ENCODE measurements at regions not wholly inside any gene's neighbourhood (a gene's known extent, or its start where the extent isn't known, plus 50 kb on each side); places are given as distances from the start of the nearest gene placed in this dataset.

DNA sequence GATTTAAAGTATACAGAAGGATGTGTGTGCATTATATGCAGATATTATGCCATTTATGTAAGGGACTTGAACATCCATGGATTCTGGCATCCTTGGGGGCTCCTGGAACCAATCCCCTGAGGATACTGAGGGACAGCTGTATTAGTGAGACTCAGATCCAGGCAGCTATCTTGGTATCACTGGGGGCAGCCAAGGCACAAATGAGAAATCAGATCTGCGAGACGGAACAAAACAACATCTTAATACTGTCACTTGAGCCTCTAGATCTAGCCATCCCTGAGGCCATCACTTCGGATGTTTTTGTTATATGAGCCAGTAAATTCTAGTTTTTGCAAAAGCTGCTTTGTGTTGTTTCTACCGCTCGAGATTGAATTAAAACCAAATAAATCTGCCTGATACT is 175.1 kb upstream of the SFSWAP start:
- TF ChIP-seq, protein P1, sequence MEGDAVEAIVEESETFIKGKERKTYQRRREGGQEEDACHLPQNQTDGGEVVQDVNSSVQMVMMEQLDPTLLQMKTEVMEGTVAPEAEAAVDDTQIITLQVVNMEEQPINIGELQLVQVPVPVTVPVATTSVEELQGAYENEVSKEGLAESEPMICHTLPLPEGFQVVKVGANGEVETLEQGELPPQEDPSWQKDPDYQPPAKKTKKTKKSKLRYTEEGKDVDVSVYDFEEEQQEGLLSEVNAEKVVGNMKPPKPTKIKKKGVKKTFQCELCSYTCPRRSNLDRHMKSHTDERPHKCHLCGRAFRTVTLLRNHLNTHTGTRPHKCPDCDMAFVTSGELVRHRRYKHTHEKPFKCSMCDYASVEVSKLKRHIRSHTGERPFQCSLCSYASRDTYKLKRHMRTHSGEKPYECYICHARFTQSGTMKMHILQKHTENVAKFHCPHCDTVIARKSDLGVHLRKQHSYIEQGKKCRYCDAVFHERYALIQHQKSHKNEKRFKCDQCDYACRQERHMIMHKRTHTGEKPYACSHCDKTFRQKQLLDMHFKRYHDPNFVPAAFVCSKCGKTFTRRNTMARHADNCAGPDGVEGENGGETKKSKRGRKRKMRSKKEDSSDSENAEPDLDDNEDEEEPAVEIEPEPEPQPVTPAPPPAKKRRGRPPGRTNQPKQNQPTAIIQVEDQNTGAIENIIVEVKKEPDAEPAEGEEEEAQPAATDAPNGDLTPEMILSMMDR (optimal IDR thresholded peaks at IDR 0.05 in 1 of 3, IDR thresholded peaks at IDR 0.05 in 1 of 3, conservative IDR thresholded peaks at IDR 0.05 in 1 of 3; ENCODE audit: extremely low read depth in 1 of 3, insufficient read depth in 2 of 3, low read length in 3 of 3), result no peak
- TF ChIP-seq EZH2 (IDR thresholded peaks at IDR 0.05; ENCODE audit: low read length), result no peak

All from keratinocyte (primary cell).